ENCODE measurements at regions not wholly inside any gene's neighbourhood (a gene's known extent, or its start where the extent isn't known, plus 50 kb on each side); places are given as distances from the start of the nearest gene placed in this dataset. TPM values are rescaled to one million over a fixed set of nuclear protein-coding genes. Genes with fewer than 3 reads are reported as not detected.
A peak's percentile ranks its signal among the peaks of the same experiment; 100 is the strongest.
"Not testable (repeated sequence)": the region's sequence is repeated elsewhere in the genome, so short reads cannot be mapped to it uniquely, and the experiment has no call there.

GRCh38 chr20:30963591-30963990 lies 293.9 kb upstream of the DEFB115 start:
- peaks cover 0 to 4% (median 0%) of the 10 kb centered on the region in 3 donors for H3K9me3 ChIP-seq
- H3K4me3 ChIP-seq = no peak overlapping the region
- ATAC-seq = no peak
- 63% methylated on average over 4 of the region's 4 CpGs for WGBS, 2 donors
- TF ChIP-seq CTCF (IDR thresholded peaks at IDR 0.05) (no peak), POLR2A (IDR thresholded peaks at IDR 0.05) (no peak)
- intact Hi-C loops (cut with DNase I) = no loop called here
- no peaks in the 10 kb centered on the region for H3K36me3 ChIP-seq (replicated peaks in 1 of 2; ENCODE audit: insufficient read depth in 1 of 2, low read depth in 2 of 2)
- no peak overlapping the region for H3K27ac ChIP-seq
- DNase-seq = no peak
- H3K4me1 ChIP-seq = no peaks in the 10 kb centered on the region
- no peaks in the 10 kb centered on the region for H3K27me3 ChIP-seq

- H3K27ac ChIP-seq; H3K36me3 ChIP-seq (replicated peaks in 1 of 2; ENCODE audit: insufficient read depth in 1 of 2, low read depth in 2 of 2); intact Hi-C loops (cut with DNase I); ATAC-seq; H3K4me3 ChIP-seq; H3K9me3 ChIP-seq; H3K27me3 ChIP-seq; H3K4me1 ChIP-seq: not testable (repeated sequence)
- DNase-seq = peak in 1 of 4 donors; percentile 4
- WGBS, 2 donors = 77 to 80% methylated on average over 1 to 10 of the region's 13 CpGs
Observed at GRCh38 chr20:30975859-30976258, 281.6 kb upstream of the DEFB115 start.

- intact Hi-C loops (cut with DNase I) = no loop called here
- Histone ChIP-seq H3K4me3 (no peak overlapping the region), H3K36me3 (replicated peaks in 1 of 2; ENCODE audit: insufficient read depth in 1 of 2, low read depth in 2 of 2) (no peaks in the 10 kb centered on the region), H3K27me3 (no peaks in the 10 kb centered on the region), H3K9me3 (peaks cover 0 to 5% (median 0%) of the 10 kb centered on the region in 3 donors), H3K27ac (no peak overlapping the region), H3K4me1 (no peaks in the 10 kb centered on the region)
- ATAC-seq (no peak), DNase-seq (no peak)
- TF ChIP-seq POLR2A (IDR thresholded peaks at IDR 0.05) (no peak), CTCF (IDR thresholded peaks at IDR 0.05) (no peak)
- 81 to 83% methylated on average over 12 to 17 of the region's 18 CpGs for WGBS, 2 donors
Observed at GRCh38 chr20:30985386-30985785, 272.1 kb upstream of the DEFB115 start.

Small RNA genes in the stretch of these regions (small RNA-seq; reads per million reads assigned to genes)
- gene RNA5SP528 = not detected
